ENCODE measurements at regions not wholly inside any gene's neighbourhood (a gene's known extent, or its start where the extent isn't known, plus 50 kb on each side); places are given as distances from the start of the nearest gene placed in this dataset.

GRCh38 chr6:56758120-56758519 is 115.4 kb upstream of the DST start:
- TF ChIP-seq YY1 (IDR thresholded peaks at IDR 0.05; ENCODE audit: insufficient read depth, insufficient read length) (no peak), SUZ12 (IDR thresholded peaks at IDR 0.05; ENCODE audit: extremely low read depth, insufficient read depth, insufficient read length) (no peak)

Data from NT2/D1 (cell line).